Activated B cell treated with CpG ODN at 0.5 μM for 24 hours (primary cell): ENCODE measurements at regions not wholly inside any gene's neighbourhood (a gene's known extent, or its start where the extent isn't known, plus 50 kb on each side); places are given as distances from the start of the nearest gene placed in this dataset.

Experiments
- ATAC-seq: fragments of 200-7000 bp; cut with Tn5 transposase; one replicate; pipeline ENCODE4 v1.10.0; 2021; ENCODE audit warnings: low read depth, mild to moderate bottlenecking, moderate library complexity
- CTCF ChIA-PET: fragments of 350-600 bp; sonication (Branson Sonifier 250); formaldehyde crosslinking; loops from one replicate; lab custom pipeline; 2021; ENCODE audit warnings: antibody characterized with exemption; lab: Charles Lee
- POLR2A ChIA-PET: fragments of 350-600 bp; sonication (Branson Sonifier 250); formaldehyde crosslinking; loops from one replicate; lab custom pipeline; 2021; ENCODE audit warnings: antibody characterized with exemption; lab: Charles Lee
- DNase-seq: peaks from one replicate; pipeline ENCODE4 v3.0.0; 2022
- H3K27ac Mint-ChIP-seq: one replicate; pipeline ENCODE4 v1.8.0; 2020; ENCODE audit warnings: mixed read lengths
- H3K27me3 Mint-ChIP-seq: one replicate; pipeline ENCODE4 v1.8.0; 2021; ENCODE audit warnings: mixed read lengths
- H3K36me3 Mint-ChIP-seq: one replicate; pipeline ENCODE4 v1.8.0; 2021; ENCODE audit warnings: low read depth, mixed read lengths
- H3K4me1 Mint-ChIP-seq: one replicate; pipeline ENCODE4 v1.8.0; 2021; ENCODE audit warnings: mixed read lengths
- H3K4me3 Mint-ChIP-seq: one replicate; pipeline ENCODE4 v1.8.0; 2020; ENCODE audit warnings: mild to moderate bottlenecking, mixed read lengths
- H3K9me3 Mint-ChIP-seq: one replicate; pipeline ENCODE4 v1.8.0; 2020; ENCODE audit warnings: mixed read lengths
- intact Hi-C: fragments of 100-400 bp; cut with micrococcal nuclease; formaldehyde crosslinking; loops from one replicate; pipeline ENCODE4 v1.15.1; 2024
- TF ChIP-seq, protein P1 (sequence below): fragments of 200-600 bp; IDR thresholded peaks from one replicate; pipeline ENCODE4 v1.8.0; 2022; ENCODE audit warnings: antibody characterized with exemption, mild to moderate bottlenecking

DNA sequence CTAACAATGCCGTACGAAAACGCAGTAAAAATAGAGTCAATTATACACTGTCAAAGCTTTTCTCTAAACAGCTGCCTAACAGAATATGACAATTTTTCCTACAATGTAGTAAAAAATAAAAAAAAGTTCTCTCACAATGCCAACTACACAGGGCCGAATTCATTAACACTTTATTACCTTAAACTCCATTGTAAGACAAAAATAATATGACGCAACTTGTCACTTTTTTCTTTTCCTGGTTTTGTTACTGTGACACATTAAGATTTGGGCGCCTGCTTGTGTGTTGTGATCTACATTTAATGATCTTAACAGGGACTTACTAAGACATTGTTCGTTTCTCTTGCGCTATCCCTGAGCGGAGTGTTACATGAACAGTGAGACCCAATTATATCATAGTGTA is 204.1 kb downstream of the INSC start:
- H3K9me3 Mint-ChIP-seq: no peaks in the 10 kb centered on the region
- TF ChIP-seq, protein P1, sequence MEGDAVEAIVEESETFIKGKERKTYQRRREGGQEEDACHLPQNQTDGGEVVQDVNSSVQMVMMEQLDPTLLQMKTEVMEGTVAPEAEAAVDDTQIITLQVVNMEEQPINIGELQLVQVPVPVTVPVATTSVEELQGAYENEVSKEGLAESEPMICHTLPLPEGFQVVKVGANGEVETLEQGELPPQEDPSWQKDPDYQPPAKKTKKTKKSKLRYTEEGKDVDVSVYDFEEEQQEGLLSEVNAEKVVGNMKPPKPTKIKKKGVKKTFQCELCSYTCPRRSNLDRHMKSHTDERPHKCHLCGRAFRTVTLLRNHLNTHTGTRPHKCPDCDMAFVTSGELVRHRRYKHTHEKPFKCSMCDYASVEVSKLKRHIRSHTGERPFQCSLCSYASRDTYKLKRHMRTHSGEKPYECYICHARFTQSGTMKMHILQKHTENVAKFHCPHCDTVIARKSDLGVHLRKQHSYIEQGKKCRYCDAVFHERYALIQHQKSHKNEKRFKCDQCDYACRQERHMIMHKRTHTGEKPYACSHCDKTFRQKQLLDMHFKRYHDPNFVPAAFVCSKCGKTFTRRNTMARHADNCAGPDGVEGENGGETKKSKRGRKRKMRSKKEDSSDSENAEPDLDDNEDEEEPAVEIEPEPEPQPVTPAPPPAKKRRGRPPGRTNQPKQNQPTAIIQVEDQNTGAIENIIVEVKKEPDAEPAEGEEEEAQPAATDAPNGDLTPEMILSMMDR: no peak
- intact Hi-C loops: no loop called here
- no peak overlapping the region for H3K27ac Mint-ChIP-seq
- ChIA-PET POLR2A (no interaction called here), CTCF (no interaction called here)
- H3K4me3 Mint-ChIP-seq: no peak overlapping the region
- no peaks in the 10 kb centered on the region for H3K36me3 Mint-ChIP-seq
- ATAC-seq (no peak), DNase-seq (no peak)
- H3K4me1 Mint-ChIP-seq: no peaks in the 10 kb centered on the region
- no peaks in the 10 kb centered on the region for H3K27me3 Mint-ChIP-seq

DNA sequence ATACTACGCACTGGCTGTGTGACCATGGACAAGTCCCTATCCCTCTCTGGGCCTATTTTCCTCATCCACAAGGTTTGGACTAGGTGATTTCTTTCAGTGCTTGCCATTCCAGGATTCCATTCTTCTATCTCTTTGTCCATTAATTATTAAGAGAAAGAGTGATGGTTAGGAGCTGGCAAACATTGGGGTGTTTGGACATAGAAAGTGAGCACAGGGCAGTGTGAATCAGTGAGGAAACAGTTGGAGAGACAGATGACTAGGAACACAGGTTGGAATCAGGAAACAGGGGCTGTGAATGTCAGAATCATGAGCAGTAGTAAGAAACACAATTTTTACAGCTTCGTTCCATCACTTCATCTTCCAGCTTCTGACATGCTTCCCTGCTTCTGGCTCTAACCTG is 211.8 kb downstream of the INSC start:
- TF ChIP-seq, protein P1: no peak
- H3K36me3 Mint-ChIP-seq: no peaks in the 10 kb centered on the region
- no peak overlapping the region for H3K27ac Mint-ChIP-seq
- H3K27me3 Mint-ChIP-seq: no peaks in the 10 kb centered on the region
- H3K9me3 Mint-ChIP-seq: peaks cover 2% of the 10 kb centered on the region
- no peak overlapping the region for H3K4me3 Mint-ChIP-seq
- intact Hi-C loops: no loop called here
- CTCF ChIA-PET: no interaction called here
- DNase-seq: no peak
- POLR2A ChIA-PET: no interaction called here
- no peak for ATAC-seq
- no peaks in the 10 kb centered on the region for H3K4me1 Mint-ChIP-seq

DNA sequence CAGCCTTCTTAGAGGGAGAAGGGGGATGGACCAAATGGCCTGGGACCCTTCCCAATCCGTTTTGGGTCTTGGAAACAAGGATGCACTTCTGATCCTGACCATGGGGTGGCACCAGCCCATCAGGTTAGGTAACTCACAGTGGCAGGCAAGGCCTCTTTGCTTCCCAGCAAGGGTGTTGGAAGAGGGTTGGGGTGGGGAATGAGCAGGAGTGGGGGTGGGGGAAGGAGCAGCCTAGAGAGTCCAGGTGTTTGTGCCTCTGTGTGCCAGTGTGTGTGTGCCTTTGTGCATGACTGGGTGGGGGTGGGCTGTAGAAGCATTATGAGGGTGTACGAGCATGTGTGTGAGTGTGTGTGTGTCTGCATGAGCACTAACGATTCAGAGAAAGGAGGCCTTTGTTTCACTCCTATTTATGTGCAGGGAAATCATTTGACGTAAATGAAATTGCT is 213.1 kb downstream of the INSC start:
- no peak for DNase-seq
- H3K36me3 Mint-ChIP-seq: no peaks in the 10 kb centered on the region
- H3K27me3 Mint-ChIP-seq: no peaks in the 10 kb centered on the region
- peaks cover 2% of the 10 kb centered on the region for H3K9me3 Mint-ChIP-seq
- H3K27ac Mint-ChIP-seq: no peak overlapping the region
- ChIA-PET CTCF (no interaction called here), POLR2A (no interaction called here)
- intact Hi-C loops: no loop called here
- no peak overlapping the region for H3K4me3 Mint-ChIP-seq
- no peaks in the 10 kb centered on the region for H3K4me1 Mint-ChIP-seq
- no peak for ATAC-seq
- TF ChIP-seq, protein P1: no peak

DNA sequence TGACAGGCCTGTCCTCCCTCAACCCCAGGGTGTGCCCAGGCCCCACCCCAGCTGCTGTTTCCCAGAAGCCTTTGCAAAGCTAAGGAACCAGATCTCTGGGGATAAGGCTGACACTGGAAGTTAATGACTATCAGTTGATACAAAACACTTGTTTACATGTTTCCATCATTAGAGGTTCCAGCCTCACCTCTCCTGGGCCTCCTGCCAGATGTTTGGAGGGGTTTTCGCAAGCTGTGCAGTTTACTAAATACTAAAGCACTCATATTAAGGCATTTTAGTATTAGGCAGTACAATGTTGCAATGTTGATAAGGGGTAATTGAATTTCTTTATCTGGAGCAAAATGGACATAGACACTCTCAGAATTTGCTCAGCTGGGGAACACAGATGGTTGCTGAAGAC is 218.7 kb downstream of the INSC start:
- Mint-ChIP-seq H3K27me3 (no peaks in the 10 kb centered on the region), H3K27ac (no peak overlapping the region), H3K36me3 (no peaks in the 10 kb centered on the region), H3K4me1 (no peaks in the 10 kb centered on the region), H3K9me3 (peaks cover 2% of the 10 kb centered on the region), H3K4me3 (no peak overlapping the region)
- ATAC-seq: no peak
- DNase-seq: no peak
- POLR2A ChIA-PET: no interaction called here
- CTCF ChIA-PET: no interaction called here
- TF ChIP-seq, protein P1: no peak
- intact Hi-C loops: no loop called here

DNA sequence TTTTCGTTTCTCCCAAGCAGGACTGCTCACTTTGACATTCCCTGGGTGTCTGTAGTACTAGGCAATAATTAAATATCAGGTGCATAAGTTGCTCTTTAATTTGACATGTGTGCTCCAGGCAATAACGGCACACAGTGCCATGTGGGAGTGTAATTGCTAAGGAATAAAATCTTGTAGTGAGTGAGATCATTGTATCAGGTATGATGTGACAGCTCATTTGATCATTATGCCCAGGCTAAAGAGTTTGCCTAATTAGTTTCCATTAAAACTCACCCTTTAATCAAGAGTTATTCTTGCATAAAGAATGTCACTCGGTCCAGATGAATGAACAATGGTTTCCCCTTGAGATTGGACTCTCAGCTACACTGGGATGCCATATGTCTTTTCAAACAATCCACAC is 220.0 kb downstream of the INSC start:
- H3K27ac Mint-ChIP-seq: no peak overlapping the region
- ATAC-seq: no peak
- H3K4me1 Mint-ChIP-seq: no peaks in the 10 kb centered on the region

More for the DNA sequence above, 220.0 kb downstream of the INSC start:
- CTCF ChIA-PET: no interaction called here
- H3K36me3 Mint-ChIP-seq: no peaks in the 10 kb centered on the region
- no peaks in the 10 kb centered on the region for H3K27me3 Mint-ChIP-seq
- POLR2A ChIA-PET: no interaction called here
- H3K9me3 Mint-ChIP-seq: peaks cover 4% of the 10 kb centered on the region
- TF ChIP-seq, protein P1: no peak
- DNase-seq: no peak
- intact Hi-C loops: no loop called here
- no peak overlapping the region for H3K4me3 Mint-ChIP-seq
